Esophagus squamous epithelium (tissue), 5 donors: ENCODE measurements at regions not wholly inside any gene's neighbourhood (a gene's known extent, or its start where the extent isn't known, plus 50 kb on each side); places are given as distances from the start of the nearest gene placed in this dataset.

Experiments
- DNase-seq: peaks from one replicate; lab custom pipeline; 2025; lab: John Stamatoyannopoulos, UW
- H3K27ac ChIP-seq, 4 donors: fragments of 200-600 bp; sonication (generic); one replicate each; pipeline ENCODE4 v1.5.1; 2016 to 2019; ENCODE audit warnings: mild to moderate bottlenecking in 1 of 4
- H3K27me3 ChIP-seq, 4 donors: fragments of 200-600 bp; sonication (generic); 1 replicate in 3 of 4; 2 replicates in 1 of 4; pipeline versions ENCODE4 v1.5.1 to v1.6.0; 2017 to 2021; ENCODE audit warnings: antibody characterized with exemption in 1 of 4
- H3K36me3 ChIP-seq, 3 donors: fragments of 200-600 bp; sonication (generic); one replicate each; pipeline ENCODE4 v1.5.1; 2016 to 2019
- H3K4me1 ChIP-seq, 3 donors: fragments of 200-600 bp; sonication (generic); one replicate each; pipeline ENCODE4 v1.5.1; 2017 to 2019
- H3K4me3 ChIP-seq, 4 donors: fragments of 200-600 bp; sonication (generic); 1 replicate in 3 of 4; 2 replicates in 1 of 4; pipeline ENCODE4 v1.5.1; 2016 to 2019; ENCODE audit warnings: mild to moderate bottlenecking in 2 of 4, moderate library complexity in 1 of 4
- H3K9me3 ChIP-seq, 3 donors: fragments of 200-600 bp; sonication (generic); one replicate each; pipeline ENCODE4 v1.5.1; 2016 to 2019
- CTCF ChIP-seq, 6 experiments: fragments of 450-650 bp in 4 of 6; fragments of 200-600 bp in 2 of 6; sonication (generic) in 2 of 6; IDR thresholded peaks; one replicate each; pipeline ENCODE4 v1.5.1; 2016 to 2019; ENCODE audit warnings: antibody characterized with exemption in 6 of 6, mild to moderate bottlenecking in 4 of 6, moderate library complexity in 4 of 6
- POLR2A ChIP-seq, 4 donors: fragments of 450-650 bp; IDR thresholded peaks; one replicate each; pipeline ENCODE4 v1.6.1; 2017; ENCODE audit warnings: antibody characterized with exemption in 4 of 4, mild to moderate bottlenecking in 4 of 4, moderate library complexity in 3 of 4
- WGBS, 2 donors: methylation state at CpG; one replicate each; pipeline ENCODE4 v1.1.5; 2018; 5-methylcytosine and 5-hydroxymethylcytosine counted together
- intact Hi-C: fragments of 100-400 bp; cut with DNase I; formaldehyde crosslinking; loops from one replicate; pipeline ENCODE4 v1.15.0; 2022
- donor health status: DM: yes; HTN: yes; CAD: no.

GRCh38 chr1:4121834-4122512 is 221.9 kb upstream of the C1orf174 start:
- 71 to 89% methylated on average over 9 to 15 of the region's 20 CpGs for WGBS, 2 donors
- no peak overlapping the region for H3K27ac ChIP-seq

GRCh38 chr1:4122513-4123160 is 222.6 kb upstream of the C1orf174 start:
- Histone ChIP-seq H3K9me3 (no peaks in the 10 kb centered on the region), H3K4me3 (no peak overlapping the region), H3K27me3 (peaks cover 0 to 21% (median 0%) of the 10 kb centered on the region in 4 donors), H3K36me3 (no peaks in the 10 kb centered on the region), H3K27ac (no peak overlapping the region), H3K4me1 (no peaks in the 10 kb centered on the region)
- TF ChIP-seq CTCF (IDR thresholded peaks at IDR 0.05) = no peak
- no peak for TF ChIP-seq POLR2A (IDR thresholded peaks at IDR 0.05)
- DNase-seq = no peak
- 86% methylated on average over 3 of the region's 8 CpGs; no CpG with 5 or more reads in 1 of the 2 donors for WGBS, 2 donors
- intact Hi-C loops = no loop called here

More at GRCh38 chr1:4121834-4122512, 221.9 kb upstream of the C1orf174 start:
- Histone ChIP-seq H3K9me3 (no peaks in the 10 kb centered on the region), H3K4me1 (no peaks in the 10 kb centered on the region), H3K36me3 (no peaks in the 10 kb centered on the region), H3K27me3 (peaks cover 0 to 21% (median 0%) of the 10 kb centered on the region in 4 donors), H3K4me3 (no peak overlapping the region)
- intact Hi-C loops = no loop called here
- no peak for TF ChIP-seq CTCF (IDR thresholded peaks at IDR 0.05)
- TF ChIP-seq POLR2A (IDR thresholded peaks at IDR 0.05) = no peak
- DNase-seq = no peak

GRCh38 chr1:4124631-4125145 is 224.6 kb upstream of the C1orf174 start:
- DNase-seq = no peak
- Histone ChIP-seq H3K9me3 (no peaks in the 10 kb centered on the region), H3K4me1 (no peaks in the 10 kb centered on the region), H3K4me3 (no peak overlapping the region), H3K27me3 (peaks cover 0 to 12% (median 0%) of the 10 kb centered on the region in 4 donors), H3K36me3 (no peaks in the 10 kb centered on the region), H3K27ac (no peak overlapping the region)
- TF ChIP-seq CTCF (IDR thresholded peaks at IDR 0.05) (no peak), POLR2A (IDR thresholded peaks at IDR 0.05) (no peak)
- WGBS, 2 donors = 75 to 100% methylated on average over 1 to 2 of the region's 6 CpGs
- intact Hi-C loops = no loop called here

GRCh38 chr1:4126251-4126650 is 226.2 kb upstream of the C1orf174 start:
- no peak overlapping the region for H3K27ac ChIP-seq
- no peak overlapping the region for H3K4me3 ChIP-seq
- H3K27me3 ChIP-seq = peaks cover 0 to 12% (median 0%) of the 10 kb centered on the region in 4 donors
- H3K36me3 ChIP-seq = no peaks in the 10 kb centered on the region
- no peaks in the 10 kb centered on the region for H3K9me3 ChIP-seq
- DNase-seq = no peak
- WGBS, 2 donors = 82 to 87% methylated on average over 9 of the region's 9 CpGs
- no peak for TF ChIP-seq POLR2A (IDR thresholded peaks at IDR 0.05)
- no peak for TF ChIP-seq CTCF (IDR thresholded peaks at IDR 0.05)
- intact Hi-C loops = no loop called here
- no peaks in the 10 kb centered on the region for H3K4me1 ChIP-seq
